HG03045 (cell line): ENCODE measurements at regions not wholly inside any gene's neighbourhood (a gene's known extent, or its start where the extent isn't known, plus 50 kb on each side); places are given as distances from the start of the nearest gene placed in this dataset.

ENCODE experiments used
- ATAC-seq: cut with Tn5 transposase; IDR thresholded peaks from one replicate; pipeline ENCODE4 v1.9.1; 2021; ENCODE audit warnings: mild to moderate bottlenecking, moderate library complexity; ENCODE audit not compliant: unreplicated experiment

DNA sequence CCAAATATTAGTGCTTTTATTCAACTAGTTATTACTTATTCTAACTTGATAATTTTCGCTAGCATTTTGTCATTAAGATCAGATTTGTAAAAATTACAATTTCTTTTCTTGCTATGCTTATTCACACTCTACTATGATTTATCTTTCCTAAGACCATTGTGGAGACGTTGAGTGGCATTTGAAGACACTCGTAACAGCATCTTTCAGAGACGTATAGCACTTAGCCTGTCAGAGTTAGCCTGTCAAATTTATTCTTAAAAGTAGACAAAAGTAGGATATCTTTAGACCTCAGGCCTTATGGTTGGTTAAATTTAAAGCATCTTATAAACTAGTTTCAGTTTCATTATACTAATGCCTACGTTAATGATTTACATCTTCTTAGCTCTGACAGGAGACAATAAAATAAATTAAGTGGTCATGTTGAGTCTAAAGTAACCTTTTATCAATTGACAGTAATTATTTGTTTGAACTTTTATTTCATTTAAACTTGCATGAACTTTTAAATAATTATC is 1410.1 kb downstream of the MRPL39 start:
- ATAC-seq, result no peak

DNA sequence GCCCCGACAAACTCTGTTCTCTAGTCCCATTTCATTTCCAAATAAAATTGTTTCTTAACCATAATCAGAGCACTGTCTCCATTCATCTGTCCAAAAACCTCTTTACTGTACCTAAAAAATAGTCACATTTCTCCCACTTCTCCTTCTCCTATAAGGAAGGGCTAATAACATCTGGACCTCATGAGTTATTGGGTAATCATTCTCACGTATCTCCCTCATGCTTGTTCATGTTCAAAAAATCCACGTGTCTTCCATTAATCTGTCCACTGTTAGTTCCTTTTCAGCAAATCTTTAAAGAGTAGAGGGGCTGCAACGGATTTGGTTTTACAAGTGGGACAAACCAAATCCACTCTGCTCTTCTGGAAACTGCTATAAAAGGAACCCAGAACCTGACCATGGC is 1418.8 kb downstream of the MRPL39 start:
- ATAC-seq, result no peak

DNA sequence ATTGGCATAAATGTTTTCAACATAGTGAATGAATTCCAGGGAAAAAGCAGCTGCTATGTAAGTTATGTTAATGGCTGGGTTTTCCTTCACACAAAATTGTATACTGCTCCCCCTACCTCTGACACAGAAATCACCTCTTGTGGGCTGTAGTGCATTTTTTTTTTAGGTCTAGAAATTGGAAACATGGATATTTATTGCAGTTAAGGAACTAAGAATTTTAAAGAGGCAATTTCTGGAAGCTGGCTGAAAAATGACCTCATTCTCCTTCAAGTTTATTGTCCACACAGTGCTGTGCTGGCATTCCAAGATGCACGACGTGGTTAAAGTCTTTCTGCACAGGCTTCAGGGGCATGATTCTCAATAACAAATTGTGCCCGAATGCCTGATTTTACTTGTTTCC is 1424.2 kb downstream of the MRPL39 start:
- no peak for ATAC-seq

DNA sequence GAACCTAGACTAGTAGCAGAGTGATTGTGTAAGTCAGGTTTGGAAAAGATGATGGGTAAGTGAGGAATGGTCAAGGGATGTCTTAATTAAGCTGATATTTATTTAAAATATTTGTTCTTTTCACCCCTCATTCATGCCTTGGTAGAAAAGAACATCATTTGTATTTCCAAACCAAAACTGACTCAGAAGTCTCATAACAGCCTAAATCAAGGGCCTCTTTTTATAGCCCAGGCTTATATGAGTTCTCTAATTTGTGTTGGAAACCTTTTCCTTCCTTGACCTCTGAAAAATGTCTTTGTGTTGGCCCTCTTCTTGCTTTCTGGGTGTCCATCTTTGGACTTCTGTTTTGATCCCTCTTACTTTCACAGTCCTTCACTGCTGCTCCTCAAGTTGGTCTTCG is 1428.2 kb downstream of the MRPL39 start:
- ATAC-seq, result no peak

DNA sequence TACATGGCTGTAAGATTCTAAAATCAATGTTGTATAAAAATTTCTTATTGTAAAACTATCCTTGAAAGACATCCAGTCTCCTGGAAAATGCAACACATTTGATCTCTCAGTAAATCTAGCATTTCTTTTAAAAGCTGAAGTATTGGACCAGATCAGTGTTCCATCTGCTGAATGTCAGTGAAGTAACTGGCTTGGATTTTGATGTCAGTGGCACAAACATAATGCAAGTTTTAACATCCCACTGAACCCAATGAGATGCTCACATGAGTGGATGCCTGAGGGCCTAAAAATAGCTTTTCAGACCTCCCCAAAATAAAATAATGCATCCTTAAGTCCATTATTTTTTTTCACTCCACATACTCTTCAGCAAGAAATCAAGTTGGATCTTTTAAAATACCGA is 1432.2 kb downstream of the MRPL39 start:
- no peak for ATAC-seq

DNA sequence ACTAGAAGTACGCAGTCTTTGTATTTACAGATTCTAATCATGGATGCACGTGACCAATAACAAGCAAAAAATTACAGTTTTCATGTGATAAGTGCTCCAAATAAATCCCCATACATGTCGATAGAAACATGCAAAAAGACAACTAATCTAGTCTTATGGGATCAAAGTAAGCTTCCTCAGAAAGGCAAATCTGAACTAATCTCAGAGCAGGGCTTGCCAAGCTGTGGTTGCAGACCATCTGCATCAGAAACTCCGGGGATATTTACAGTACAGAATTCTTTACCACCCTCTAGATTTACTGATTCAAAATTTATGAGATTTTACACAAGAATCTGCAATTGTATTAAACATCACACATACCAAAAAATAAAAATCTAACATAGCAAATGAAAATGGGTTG is 1435.5 kb downstream of the MRPL39 start:
- ATAC-seq, result no peak

DNA sequence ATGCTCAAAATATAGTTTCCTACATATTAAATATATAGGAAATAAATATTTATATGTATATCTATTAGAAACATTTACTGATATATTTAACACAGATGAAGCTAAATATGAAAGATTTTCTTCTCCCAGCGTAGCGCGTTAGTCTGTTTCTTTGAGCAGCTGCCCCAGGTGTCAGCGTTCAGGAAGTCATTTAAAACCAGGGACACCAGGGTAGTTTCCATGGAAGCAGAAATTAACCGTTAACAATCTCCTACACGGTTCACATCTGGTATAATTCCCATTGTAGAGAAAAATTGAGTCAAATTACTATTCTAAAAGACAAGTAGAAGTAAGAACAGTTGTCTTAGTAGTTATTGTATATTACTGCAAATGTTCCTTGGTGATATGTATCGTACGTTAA is 1443.7 kb downstream of the MRPL39 start:
- ATAC-seq, result no peak

DNA sequence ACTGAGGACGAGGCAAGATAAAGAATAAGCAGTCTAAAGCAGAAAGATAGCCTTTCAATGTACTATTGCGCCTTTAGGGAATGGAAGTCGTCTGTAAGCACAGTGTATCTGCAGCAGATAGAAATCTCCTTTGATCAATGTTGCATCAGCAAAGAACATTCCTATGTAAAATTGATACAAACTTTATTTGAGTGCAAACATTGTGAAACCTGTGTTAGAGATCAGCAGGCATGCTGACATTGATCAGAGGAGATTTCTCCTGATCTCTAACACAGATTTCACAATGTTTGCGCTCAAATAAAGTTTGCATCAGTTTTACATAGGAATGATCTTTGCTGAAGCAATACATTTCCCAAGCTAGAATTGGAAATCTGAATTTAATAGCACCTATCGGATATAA is 1446.8 kb downstream of the MRPL39 start:
- ATAC-seq, result no peak

DNA sequence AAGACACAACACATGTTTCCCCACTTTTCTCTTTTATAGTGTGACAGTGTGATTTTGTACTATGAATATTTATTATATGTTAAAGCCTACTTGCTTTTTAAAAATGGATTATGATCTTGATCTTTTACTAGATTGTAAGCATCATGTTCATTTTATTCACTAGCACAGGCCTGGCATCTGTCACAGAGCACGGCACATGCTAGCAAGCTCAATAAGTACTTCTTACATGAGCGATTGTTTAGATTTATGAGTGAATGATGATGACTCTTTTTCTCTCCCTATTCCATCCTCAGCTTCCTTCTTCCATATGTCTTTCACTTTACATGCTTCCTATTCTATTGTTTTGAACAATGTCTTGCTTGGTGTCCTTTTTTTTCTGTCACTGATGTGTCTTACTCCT is 1454.1 kb downstream of the MRPL39 start:
- ATAC-seq, result no peak

DNA sequence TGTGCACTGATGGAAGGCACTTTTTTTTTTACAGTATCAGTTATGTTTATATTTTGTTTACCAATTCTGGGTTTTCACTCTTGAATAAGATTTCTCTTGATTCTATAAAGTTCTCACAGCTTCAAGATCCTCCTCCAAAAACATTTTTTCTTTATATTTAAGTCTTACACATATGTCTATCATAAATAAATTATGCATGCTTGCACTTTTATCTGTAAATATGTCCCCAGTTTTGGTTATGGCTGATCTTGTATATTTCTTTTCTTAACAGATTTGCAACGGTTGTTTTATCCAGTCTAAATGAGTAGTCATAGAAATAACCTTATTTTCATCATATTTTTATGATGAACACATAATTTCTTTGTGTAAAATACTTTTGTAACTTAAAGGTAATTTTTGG is 1456.5 kb downstream of the MRPL39 start:
- no peak for ATAC-seq

DNA sequence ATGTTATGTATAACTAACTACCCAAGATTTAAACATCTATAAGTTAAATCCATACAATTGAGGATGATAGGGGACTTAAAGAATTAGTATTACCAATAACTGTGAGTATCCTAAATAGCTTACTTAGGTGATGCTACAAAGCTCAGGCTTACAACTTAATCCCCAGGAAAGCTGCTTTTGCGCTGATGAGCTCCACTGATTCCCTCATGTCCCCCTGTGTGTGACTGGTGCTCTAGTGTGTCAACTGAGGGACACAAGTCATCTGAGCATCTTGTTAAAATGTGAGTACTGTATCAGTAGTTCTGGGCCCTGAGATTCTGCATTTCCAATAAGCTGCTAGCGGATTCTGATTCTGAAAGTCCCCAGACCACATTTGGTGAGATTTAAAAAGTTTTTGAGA is 1458.8 kb downstream of the MRPL39 start:
- no peak for ATAC-seq

DNA sequence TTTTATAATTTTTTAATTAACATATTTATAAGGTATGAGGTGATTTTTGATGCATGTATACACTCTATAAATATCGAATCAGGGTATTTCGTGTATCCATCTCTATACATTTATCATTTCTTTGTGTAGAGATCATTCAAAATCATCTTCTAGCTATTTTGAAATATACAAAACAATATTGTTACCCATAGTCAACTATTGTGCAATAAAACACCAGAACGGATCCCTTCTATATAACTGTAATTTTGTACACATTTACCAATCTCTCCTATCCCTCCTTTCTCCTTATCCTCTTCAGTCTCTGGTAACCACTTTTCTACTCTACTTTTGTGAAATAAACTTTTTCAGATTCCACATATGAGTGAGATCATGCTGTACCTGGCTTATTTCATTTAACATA is 1459.6 kb downstream of the MRPL39 start:
- no peak for ATAC-seq

DNA sequence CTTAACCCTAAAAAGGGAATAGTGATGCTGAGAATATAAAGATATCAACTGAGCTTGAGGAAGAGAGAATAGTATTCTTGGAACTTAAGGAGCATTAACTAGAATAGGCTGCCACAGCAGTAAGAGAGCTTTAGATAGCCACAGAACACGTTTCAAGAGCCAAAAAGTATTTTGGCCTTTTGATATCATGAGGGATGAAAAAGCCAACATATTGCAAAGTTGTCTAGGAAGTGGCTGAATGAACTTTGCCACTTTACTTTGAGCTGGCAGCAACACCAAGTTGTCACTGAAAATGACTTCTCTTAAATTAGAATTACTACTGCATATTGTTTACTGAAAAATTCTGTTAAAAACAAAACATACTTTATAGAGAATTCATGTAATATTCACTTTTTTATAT is 1476.2 kb downstream of the MRPL39 start:
- no peak for ATAC-seq

DNA sequence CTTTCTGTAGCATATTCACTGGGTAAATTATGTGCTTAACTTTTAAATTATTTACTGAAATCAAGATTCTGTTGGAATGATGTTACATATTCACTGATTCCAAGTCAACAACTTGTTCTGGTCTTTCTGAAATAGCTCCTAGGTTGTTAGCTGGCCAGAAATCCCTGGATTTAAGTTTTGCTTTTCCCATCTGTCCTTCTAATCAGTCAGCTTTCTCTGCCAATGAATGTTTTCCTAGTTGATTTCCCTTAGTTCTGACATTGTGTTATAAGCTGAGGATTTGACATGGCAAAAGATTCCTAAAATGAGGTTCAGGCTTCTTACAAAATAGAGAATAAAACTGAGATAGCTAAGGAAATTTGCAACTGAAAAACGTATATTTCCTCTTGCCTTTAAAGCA is 1479.6 kb downstream of the MRPL39 start:
- no peak for ATAC-seq

DNA sequence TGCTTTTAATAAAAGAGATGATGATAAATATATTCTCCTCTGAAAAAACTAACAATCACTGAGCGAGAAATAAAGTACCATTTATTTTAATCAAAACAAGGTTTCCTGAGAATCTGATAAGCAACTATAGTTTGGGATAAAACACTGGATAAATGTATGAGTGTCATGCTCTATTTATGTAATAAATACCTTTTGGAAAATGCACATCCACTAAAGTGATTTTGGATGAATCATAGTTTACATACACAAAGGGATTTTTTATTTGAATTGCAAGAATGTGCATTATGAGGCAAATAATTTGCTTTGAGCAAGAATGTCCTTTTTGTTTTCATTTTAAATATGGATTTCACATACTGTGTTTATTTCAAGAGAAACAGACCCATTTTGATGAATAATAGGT is 1483.5 kb downstream of the MRPL39 start:
- no peak for ATAC-seq

DNA sequence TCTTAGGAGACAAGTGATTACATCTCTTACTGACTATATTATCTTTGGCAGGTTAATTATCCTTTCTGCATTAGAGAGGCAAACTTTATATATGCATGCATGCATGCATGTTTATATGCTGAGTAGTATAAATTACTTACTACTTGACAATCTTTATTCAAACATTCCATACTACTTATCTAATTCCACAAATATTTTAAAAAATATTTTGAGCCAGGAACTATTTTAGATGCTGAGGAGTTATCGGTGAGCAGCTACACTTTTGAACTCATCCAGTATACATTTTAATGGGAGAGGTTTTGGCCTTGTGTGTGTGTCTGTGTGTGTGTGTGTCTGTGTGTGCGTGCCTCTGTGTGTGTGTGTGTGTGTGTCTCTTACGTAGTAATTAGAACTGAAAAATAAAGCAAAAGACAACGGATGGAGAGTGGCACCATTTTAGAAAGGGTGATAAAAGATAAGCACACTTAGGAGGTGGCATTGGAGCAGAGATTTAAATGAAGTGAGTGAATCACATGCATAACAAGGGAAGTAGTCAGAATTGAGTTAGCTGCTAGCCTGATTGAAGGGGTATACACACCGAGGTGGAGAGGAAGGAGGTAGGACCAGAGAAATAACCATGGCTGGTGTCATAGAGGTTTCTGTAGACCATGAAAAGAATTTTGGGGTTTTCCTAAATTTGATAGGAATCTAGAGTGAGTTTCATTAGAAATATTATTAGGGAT is 1488.4 kb downstream of the MRPL39 start:
- no peak for ATAC-seq

DNA sequence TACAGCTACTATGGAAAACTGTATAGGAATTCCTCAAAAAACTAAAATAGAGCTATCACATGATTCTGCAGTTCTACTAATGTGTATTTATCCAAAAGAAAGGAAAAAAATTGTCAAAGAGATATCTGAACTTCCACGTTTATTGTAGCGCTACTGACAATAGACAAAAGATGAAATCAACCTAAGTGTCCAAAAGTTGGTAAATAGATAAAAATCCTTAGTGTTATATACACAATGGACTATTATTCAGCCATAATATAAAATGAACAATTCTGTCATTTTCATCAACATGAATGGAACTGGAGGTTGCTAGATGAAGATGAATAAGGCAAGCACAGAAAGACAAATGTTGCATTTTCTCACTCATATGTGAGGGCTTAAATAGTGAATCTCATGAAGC is 1492.1 kb downstream of the MRPL39 start:
- ATAC-seq, result no peak

DNA sequence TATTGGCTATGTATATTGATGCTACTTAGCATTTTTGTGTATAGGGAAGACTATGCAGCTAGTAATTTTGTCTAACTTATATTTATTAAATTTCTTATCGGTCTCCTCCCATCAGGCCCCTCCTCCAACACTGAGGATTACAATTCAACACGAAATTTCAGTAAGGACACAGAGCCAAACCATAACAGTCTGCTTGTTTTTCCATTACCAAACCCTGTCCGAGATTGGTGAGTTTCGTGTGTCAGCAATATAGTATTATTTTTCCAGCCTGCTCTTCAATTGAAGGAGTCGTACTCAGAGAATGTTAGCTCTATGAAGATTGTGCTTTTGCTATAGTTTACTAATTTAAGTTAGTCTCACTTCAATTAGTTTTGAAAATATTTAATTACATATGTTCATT is 1495.3 kb downstream of the MRPL39 start:
- no peak for ATAC-seq

DNA sequence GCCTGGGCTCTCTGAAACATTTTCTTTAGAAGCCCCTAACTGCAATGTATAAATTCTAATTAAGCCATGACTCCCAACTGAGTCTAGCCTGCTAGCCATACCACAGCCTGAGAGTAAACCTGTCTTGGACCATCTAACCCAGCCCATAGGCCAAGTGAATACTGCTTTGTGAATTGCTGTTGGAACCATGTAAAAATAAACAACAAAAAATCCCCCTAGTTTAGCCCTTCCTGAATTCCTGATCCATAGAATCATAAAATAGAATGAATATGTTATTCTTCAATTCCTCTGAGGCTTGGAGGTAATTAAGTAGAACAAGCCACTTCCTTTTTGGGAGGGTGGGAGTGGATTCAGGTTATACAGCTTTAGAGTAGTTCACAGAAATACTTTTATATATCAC is 1496.4 kb downstream of the MRPL39 start:
- no peak for ATAC-seq

DNA sequence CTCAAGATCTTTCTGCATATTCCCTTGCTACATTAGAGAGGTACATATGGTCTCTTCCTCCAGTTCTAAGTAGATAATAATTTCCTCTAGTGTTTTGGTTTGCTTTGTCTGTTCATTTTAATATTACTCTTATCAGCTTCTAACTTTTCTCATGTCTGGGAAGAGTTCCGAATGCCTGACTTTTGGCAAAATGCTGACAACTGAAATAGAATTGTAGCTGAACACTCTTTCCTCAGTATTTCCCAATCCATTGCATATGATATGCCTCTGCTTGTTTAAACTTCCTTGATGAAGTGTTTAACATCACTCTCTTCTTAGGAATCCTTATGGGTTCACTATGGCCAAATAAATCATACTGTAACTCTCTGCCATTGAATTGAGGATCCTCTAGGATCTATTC is 1510.1 kb downstream of the MRPL39 start:
- no peak for ATAC-seq

DNA sequence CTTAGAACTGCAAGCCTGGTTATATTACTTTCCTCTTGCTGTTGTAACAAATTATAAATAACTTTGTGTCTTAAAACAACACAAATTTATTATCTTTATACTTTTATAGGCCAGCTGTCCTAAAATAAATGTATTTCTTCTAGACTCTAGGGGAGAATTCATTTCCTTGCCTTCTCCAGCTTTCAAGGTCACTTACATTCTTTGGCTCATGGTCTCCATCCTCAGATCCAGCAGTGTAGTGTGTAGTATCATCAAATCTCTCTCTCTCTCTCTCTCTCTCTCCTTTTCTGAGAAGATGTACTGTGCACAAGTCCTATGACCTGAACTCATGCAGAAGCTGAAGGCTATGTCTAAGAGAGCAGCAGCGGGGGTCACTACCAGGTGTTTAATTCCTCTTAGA is 1510.6 kb downstream of the MRPL39 start:
- ATAC-seq, result no peak

DNA sequence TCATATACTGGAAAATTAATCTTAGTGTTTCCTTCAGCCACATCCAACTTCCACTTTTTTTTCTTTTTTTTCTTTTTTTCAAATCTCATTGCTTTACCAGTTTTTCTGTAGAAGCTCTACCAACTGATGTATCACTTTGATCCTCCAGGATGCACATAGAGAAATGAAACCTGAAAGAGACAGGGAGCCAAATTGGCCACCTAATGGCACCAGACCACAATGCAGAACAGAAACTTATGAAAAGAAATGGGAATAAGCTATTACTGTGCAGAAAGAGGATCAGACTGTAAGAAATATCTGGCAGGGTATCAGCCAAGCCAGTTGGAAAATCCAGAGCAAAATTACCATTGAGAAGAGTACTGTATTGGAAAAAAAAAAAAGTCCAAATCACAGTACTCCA is 1514.2 kb downstream of the MRPL39 start:
- ATAC-seq, result no peak

DNA sequence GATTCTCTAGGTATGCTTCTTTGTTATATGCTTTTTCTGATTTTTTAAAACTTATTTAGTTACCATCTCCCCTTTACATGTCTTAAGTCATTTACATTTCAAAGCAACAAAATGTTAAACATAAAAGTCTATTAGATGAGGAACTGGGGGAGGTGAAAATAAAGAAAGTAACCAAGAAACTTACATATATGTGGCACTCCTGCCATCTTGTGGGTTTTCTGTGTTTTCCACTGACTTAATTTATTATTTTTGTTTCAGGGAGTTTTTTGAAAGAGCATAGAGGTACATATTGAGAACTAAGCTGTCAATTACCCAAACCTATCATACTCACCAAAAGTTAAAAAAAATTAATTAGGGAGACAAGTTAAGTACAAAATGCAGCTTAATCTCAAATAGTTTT is 1531.1 kb downstream of the MRPL39 start:
- no peak for ATAC-seq
